Calu3 (cell line): ENCODE measurements at regions not wholly inside any gene's neighbourhood (a gene's known extent, or its start where the extent isn't known, plus 50 kb on each side); places are given as distances from the start of the nearest gene placed in this dataset.
"Not testable (repeated sequence)": the region's sequence is repeated elsewhere in the genome, so short reads cannot be mapped to it uniquely, and the experiment has no call there.

Source experiments
- BruUV-seq: library from RNA; stranded (reverse); fragments of 400-500 nt; replicated peaks from 2 replicates; lab custom pipeline; 2021; lab: Mats Ljungman, UMichigan
- CTCF ChIA-PET: fragments of 300-600 bp; sonication (Branson Sonifier 250); formaldehyde crosslinking; loops from one replicate; lab custom pipeline; 2022; ENCODE audit warnings: antibody characterized with exemption; lab: Charles Lee
- DNase-seq: peaks from one replicate; pipeline ENCODE4 v3.0.0; 2022
- H3K27ac Mint-ChIP-seq: one replicate; pipeline ENCODE4 v1.8.0; 2022; ENCODE audit warnings: mixed read lengths; ENCODE audit not compliant: unreplicated experiment
- H3K27me3 Mint-ChIP-seq: one replicate; pipeline ENCODE4 v1.8.0; 2022; ENCODE audit warnings: mixed read lengths; ENCODE audit not compliant: unreplicated experiment
- H3K36me3 Mint-ChIP-seq: one replicate; pipeline ENCODE4 v1.8.0; 2022; ENCODE audit warnings: mild to moderate bottlenecking, moderate library complexity, mixed read lengths; ENCODE audit not compliant: insufficient read depth, unreplicated experiment
- H3K4me1 Mint-ChIP-seq: one replicate; pipeline ENCODE4 v1.8.0; 2022; ENCODE audit warnings: mild to moderate bottlenecking, low read depth, mixed read lengths; ENCODE audit not compliant: unreplicated experiment
- H3K4me3 Mint-ChIP-seq: one replicate; pipeline ENCODE4 v1.8.0; 2022; ENCODE audit warnings: mild to moderate bottlenecking, low read depth, moderate library complexity, mixed read lengths; ENCODE audit not compliant: unreplicated experiment
- H3K9me3 Mint-ChIP-seq: one replicate; pipeline ENCODE4 v1.8.0; 2022; ENCODE audit warnings: low read depth, mixed read lengths; ENCODE audit not compliant: unreplicated experiment
- CTCF ChIP-seq: fragments of 200-600 bp; IDR thresholded peaks from one replicate; pipeline ENCODE4 v1.8.0; 2022; ENCODE audit warnings: antibody characterized with exemption; ENCODE audit not compliant: unreplicated experiment
- intact Hi-C: fragments of 100-400 bp; cut with micrococcal nuclease; formaldehyde crosslinking; loops from one replicate; pipeline ENCODE4 v1.10.0; 2022; ENCODE audit not compliant: unreplicated experiment

GRCh38 chr11:128036556-128037093 lies 550.7 kb downstream of the ETS1 start:
- intact Hi-C loops: loop anchor here (10.0 kb wide), 2 partner anchors 248 to 408 kb away; no protein-coding TSS in a partner anchor
- peaks cover 16% of the 10 kb centered on the region for H3K4me1 Mint-ChIP-seq
- H3K9me3 Mint-ChIP-seq: no peaks in the 10 kb centered on the region
- no TSS peak for BruUV-seq
- DNase-seq: no peak
- CTCF ChIA-PET: no interaction called here
- TF ChIP-seq CTCF: no peak
- H3K27me3 Mint-ChIP-seq: no peaks in the 10 kb centered on the region
- no peak overlapping the region for H3K27ac Mint-ChIP-seq
- H3K36me3 Mint-ChIP-seq: peaks cover 4% of the 10 kb centered on the region
- H3K4me3 Mint-ChIP-seq: no peak overlapping the region

- Mint-ChIP-seq H3K9me3 (no peaks in the 10 kb centered on the region), H3K36me3 (peaks cover 4% of the 10 kb centered on the region), H3K27ac (no peak overlapping the region), H3K4me1 (peaks cover 18% of the 10 kb centered on the region), H3K27me3 (no peaks in the 10 kb centered on the region), H3K4me3 (no peak overlapping the region)
- intact Hi-C loops: loop anchor here (10.0 kb wide), 2 partner anchors 249 to 409 kb away; no protein-coding TSS in a partner anchor
- TF ChIP-seq CTCF: no peak
- no TSS peak for BruUV-seq
- no peak for DNase-seq
- CTCF ChIA-PET: no interaction called here
These were observed 551.4 kb downstream of the ETS1 start for GRCh38 chr11:128036006-128036405.

- BruUV-seq, H3K9me3 Mint-ChIP-seq, H3K4me3 Mint-ChIP-seq, H3K4me1 Mint-ChIP-seq, CTCF ChIA-PET, H3K27me3 Mint-ChIP-seq, H3K27ac Mint-ChIP-seq, H3K36me3 Mint-ChIP-seq: not testable (repeated sequence)
- intact Hi-C loops: loop anchor here (2.0 to 10.0 kb wide), 6 partner anchors 125 to 799 kb away; no protein-coding TSS in a partner anchor
- peak; percentile 57 for TF ChIP-seq CTCF
- peak; percentile 52 for DNase-seq
These were observed 555.7 kb downstream of the ETS1 start for GRCh38 chr11:128031538-128032134.

GRCh38 chr11:128029219-128029722 lies 558.1 kb downstream of the ETS1 start:
- CTCF ChIA-PET: interaction anchor here (0.7 kb wide), 1 partner anchor 16 kb away, joined by 7 read pairs; no protein-coding TSS in a partner anchor
- Mint-ChIP-seq H3K4me1 (peaks cover 20% of the 10 kb centered on the region), H3K27ac (no peak overlapping the region), H3K27me3 (no peaks in the 10 kb centered on the region), H3K4me3 (no peak overlapping the region), H3K9me3 (peaks cover 2% of the 10 kb centered on the region), H3K36me3 (peaks cover 4% of the 10 kb centered on the region)
- BruUV-seq: no TSS peak
- no peak for DNase-seq
- intact Hi-C loops: no loop called here
- no peak for TF ChIP-seq CTCF
